GM12873 (cell line): ENCODE measurements at regions not wholly inside any gene's neighbourhood (a gene's known extent, or its start where the extent isn't known, plus 50 kb on each side); places are given as distances from the start of the nearest gene placed in this dataset.

Source experiments
- TF ChIP-seq, protein P1 (sequence below): IDR thresholded peaks from 2 replicates; pipeline ENCODE4 v1.5.1; 2012; ENCODE audit warnings: low read depth, mild to moderate bottlenecking, moderate library complexity, low read length, control low read depth; ENCODE audit not compliant: insufficient read depth; ENCODE audit errors: missing control alignments

DNA sequence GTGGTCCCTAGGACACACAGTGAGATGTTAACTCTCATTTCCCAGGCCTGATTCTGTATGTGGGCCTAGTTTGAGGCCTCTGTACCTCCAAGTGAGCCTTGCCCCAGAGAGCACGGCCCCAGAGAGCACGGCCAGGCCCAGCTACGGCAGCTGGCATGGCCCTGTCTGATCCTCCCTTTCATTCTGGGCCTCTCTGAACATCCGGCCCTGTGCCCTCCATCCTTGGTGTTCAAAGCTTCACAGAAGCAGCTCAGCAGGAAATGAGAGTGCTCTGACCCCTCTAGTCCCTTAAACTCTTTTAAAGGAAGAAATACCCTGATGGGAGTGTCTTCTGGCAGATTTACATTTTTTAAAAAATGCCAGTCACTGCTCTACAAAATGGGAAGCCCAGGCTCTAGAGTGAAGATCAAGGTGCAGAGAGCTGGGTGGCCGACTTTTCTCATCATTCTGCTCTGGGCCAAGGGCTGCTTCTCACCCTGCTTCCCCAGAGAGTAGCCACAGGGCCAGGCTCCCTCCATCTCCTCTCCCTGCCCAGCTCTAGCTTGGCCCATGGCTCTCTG lies 171.9 kb downstream of the RPS24 start:
- TF ChIP-seq, protein P1, sequence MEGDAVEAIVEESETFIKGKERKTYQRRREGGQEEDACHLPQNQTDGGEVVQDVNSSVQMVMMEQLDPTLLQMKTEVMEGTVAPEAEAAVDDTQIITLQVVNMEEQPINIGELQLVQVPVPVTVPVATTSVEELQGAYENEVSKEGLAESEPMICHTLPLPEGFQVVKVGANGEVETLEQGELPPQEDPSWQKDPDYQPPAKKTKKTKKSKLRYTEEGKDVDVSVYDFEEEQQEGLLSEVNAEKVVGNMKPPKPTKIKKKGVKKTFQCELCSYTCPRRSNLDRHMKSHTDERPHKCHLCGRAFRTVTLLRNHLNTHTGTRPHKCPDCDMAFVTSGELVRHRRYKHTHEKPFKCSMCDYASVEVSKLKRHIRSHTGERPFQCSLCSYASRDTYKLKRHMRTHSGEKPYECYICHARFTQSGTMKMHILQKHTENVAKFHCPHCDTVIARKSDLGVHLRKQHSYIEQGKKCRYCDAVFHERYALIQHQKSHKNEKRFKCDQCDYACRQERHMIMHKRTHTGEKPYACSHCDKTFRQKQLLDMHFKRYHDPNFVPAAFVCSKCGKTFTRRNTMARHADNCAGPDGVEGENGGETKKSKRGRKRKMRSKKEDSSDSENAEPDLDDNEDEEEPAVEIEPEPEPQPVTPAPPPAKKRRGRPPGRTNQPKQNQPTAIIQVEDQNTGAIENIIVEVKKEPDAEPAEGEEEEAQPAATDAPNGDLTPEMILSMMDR: no peak

- TF ChIP-seq, protein P1: no peak
Observed at GRCh38 chr10:78207216-78207615, 173.6 kb downstream of the RPS24 start.

DNA sequence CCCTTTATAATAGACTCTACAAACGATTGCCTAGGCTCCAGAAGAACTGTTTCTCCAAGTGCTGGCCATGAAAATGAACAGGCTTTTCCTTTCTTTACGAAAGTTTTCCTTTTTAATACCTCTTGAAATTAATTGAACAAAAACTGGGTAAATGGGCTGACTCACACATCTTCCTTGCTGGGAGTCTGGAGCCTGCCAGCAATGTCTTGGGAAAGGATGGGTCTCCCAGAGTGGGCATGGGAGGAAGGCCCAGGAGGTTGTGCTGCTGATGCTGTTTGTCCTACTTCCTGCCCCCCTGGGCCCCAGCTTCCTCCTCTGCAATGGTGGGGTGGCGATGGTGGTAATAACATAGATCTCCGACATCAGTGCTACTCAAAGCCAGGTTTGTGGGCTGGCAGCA lies 174.1 kb downstream of the RPS24 start:
- TF ChIP-seq, protein P1: no peak

DNA sequence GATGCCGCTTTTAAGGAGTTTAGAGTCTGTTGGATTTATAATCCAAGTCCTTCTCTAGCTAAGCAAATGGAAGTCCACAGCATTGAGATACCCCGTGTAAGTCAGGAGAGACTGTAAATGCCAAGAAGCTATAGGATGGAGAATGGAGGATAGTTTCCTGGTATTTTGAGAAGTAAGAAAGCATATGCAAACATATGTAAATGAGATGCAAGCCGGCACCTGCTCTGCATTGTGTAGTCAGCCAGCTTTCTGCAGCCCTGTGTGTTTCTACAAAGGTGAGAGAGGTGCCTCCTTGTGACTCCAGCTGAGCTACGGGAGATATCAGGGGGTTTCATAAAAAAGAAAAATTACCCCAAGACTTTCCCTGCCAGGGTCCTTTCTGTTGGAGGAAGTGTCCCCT lies 176.3 kb downstream of the RPS24 start:
- TF ChIP-seq, protein P1: no peak

- TF ChIP-seq, protein P1: no peak
Observed at GRCh38 chr10:78210548-78210947, 176.9 kb downstream of the RPS24 start.

- TF ChIP-seq, protein P1: no peak
Observed at GRCh38 chr10:78210976-78211375, 177.3 kb downstream of the RPS24 start.

- TF ChIP-seq, protein P1: peak; percentile 43
Observed at GRCh38 chr10:78211561-78212051, 177.9 kb downstream of the RPS24 start.
